ENCODE measurements at regions not wholly inside any gene's neighbourhood (a gene's known extent, or its start where the extent isn't known, plus 50 kb on each side); places are given as distances from the start of the nearest gene placed in this dataset.

- ATAC-seq (no peak), DNase-seq (ENCODE audit: low read depth, low spot score) (no peak)
- no peaks in the 10 kb centered on the region for H3K36me3 ChIP-seq (ENCODE audit: control insufficient read depth in 1 of 2, insufficient read depth in 2 of 2, low read length in 2 of 2)
- H3K9me2 ChIP-seq (ENCODE audit: insufficient read depth): no peaks in the 10 kb centered on the region
- H3K9ac ChIP-seq (ENCODE audit: low read length): no peak overlapping the region
- H3K79me2 ChIP-seq (ENCODE audit: insufficient read depth, low read length): no peaks in the 10 kb centered on the region
- ChIA-PET RAD21 (ENCODE audit: low non-redundant PET in 1 of 2, low total read pairs in 2 of 2, uncharacterized antibody in 2 of 2, unreplicated experiment in 2 of 2) (no interaction called here), CTCF (no interaction called here), POLR2A (no interaction called here)
- H4K20me1 ChIP-seq (ENCODE audit: insufficient read depth): no peaks in the 10 kb centered on the region
- no peak overlapping the region for H3K27ac ChIP-seq (ENCODE audit: low read depth, low read length)
- no peaks in the 10 kb centered on the region for H3K9me3 ChIP-seq (ENCODE audit: control insufficient read depth in 1 of 2, insufficient read depth in 1 of 2, low read depth in 1 of 2, low read length in 2 of 2)
- H3K4me1 ChIP-seq (ENCODE audit: control insufficient read depth in 1 of 2, insufficient read depth in 2 of 2, low read length in 2 of 2): no peaks in the 10 kb centered on the region
- no peak for TF ChIP-seq SRF (IDR thresholded peaks at IDR 0.05; ENCODE audit: low read depth)
- H3K4me2 ChIP-seq (ENCODE audit: low read length): no peak overlapping the region
- BruUV-seq (replicated peaks): no TSS peak
- no peak overlapping the region for H2AFZ ChIP-seq (ENCODE audit: low read depth, low read length, poor library complexity, severe bottlenecking)
- intact Hi-C loops (cut with micrococcal nuclease): loop anchor here (5.0 to 10.0 kb wide), 2 partner anchors 183 to 300 kb away; no protein-coding TSS in a partner anchor
- no peaks in the 10 kb centered on the region for H3K27me3 ChIP-seq (ENCODE audit: insufficient read depth, low read length)
- no peak overlapping the region for H3K4me3 ChIP-seq (replicated peaks in 1 of 2; ENCODE audit: low read depth in 1 of 2, low read length in 2 of 2)
Observed at GRCh38 chr5:122701640-122702523, 73.0 kb upstream of the SNX2 start.

DNA sequence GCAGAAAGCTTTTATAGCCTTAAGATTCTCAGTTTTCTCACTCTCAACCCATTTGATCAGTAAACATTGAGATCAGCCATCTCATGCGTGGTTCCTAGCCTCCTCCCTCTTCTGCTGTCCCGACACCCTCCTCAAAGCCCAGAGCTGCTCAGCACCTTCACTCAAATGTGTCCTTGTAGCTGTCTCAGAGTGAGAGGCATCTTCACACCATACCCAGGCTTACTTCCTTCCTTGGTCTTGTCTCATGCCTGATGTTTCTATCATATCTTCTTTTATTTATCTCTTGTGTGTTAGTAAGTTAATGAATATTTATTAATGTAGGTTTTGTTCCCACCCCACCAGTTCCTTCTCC, 72.4 kb upstream of the SNX2 start:
- H3K4me2 ChIP-seq (ENCODE audit: low read length): no peak overlapping the region
- no peaks in the 10 kb centered on the region for H3K79me2 ChIP-seq (ENCODE audit: insufficient read depth, low read length)
- no peak for DNase-seq (ENCODE audit: low read depth, low spot score)
- H4K20me1 ChIP-seq (ENCODE audit: insufficient read depth): no peaks in the 10 kb centered on the region
- no peak overlapping the region for H3K4me3 ChIP-seq (replicated peaks in 1 of 2; ENCODE audit: low read depth in 1 of 2, low read length in 2 of 2)
- no peaks in the 10 kb centered on the region for H3K36me3 ChIP-seq (ENCODE audit: control insufficient read depth in 1 of 2, insufficient read depth in 2 of 2, low read length in 2 of 2)
- H3K27me3 ChIP-seq (ENCODE audit: insufficient read depth, low read length): no peaks in the 10 kb centered on the region
- ChIA-PET RAD21 (ENCODE audit: low non-redundant PET in 1 of 2, low total read pairs in 2 of 2, uncharacterized antibody in 2 of 2, unreplicated experiment in 2 of 2) (no interaction called here), CTCF (interaction anchor here (3.0 kb wide), 1 partner anchor 11 kb away, joined by 11 read pairs; no protein-coding TSS in a partner anchor), POLR2A (no interaction called here)
- no peak overlapping the region for H3K27ac ChIP-seq (ENCODE audit: low read depth, low read length)
- H3K9me3 ChIP-seq (ENCODE audit: control insufficient read depth in 1 of 2, insufficient read depth in 1 of 2, low read depth in 1 of 2, low read length in 2 of 2): no peaks in the 10 kb centered on the region
- no peaks in the 10 kb centered on the region for H3K9me2 ChIP-seq (ENCODE audit: insufficient read depth)
- no peak for TF ChIP-seq SRF (IDR thresholded peaks at IDR 0.05; ENCODE audit: low read depth)
- TF ChIP-seq TCF7L2 (IDR thresholded peaks at IDR 0.05; ENCODE audit: borderline replicate concordance, extremely low read depth, insufficient read depth, insufficient read length): no peak
- no peak for TF ChIP-seq CEBPB (IDR thresholded peaks at IDR 0.05; ENCODE audit: low read depth)
- TF ChIP-seq, protein P1, sequence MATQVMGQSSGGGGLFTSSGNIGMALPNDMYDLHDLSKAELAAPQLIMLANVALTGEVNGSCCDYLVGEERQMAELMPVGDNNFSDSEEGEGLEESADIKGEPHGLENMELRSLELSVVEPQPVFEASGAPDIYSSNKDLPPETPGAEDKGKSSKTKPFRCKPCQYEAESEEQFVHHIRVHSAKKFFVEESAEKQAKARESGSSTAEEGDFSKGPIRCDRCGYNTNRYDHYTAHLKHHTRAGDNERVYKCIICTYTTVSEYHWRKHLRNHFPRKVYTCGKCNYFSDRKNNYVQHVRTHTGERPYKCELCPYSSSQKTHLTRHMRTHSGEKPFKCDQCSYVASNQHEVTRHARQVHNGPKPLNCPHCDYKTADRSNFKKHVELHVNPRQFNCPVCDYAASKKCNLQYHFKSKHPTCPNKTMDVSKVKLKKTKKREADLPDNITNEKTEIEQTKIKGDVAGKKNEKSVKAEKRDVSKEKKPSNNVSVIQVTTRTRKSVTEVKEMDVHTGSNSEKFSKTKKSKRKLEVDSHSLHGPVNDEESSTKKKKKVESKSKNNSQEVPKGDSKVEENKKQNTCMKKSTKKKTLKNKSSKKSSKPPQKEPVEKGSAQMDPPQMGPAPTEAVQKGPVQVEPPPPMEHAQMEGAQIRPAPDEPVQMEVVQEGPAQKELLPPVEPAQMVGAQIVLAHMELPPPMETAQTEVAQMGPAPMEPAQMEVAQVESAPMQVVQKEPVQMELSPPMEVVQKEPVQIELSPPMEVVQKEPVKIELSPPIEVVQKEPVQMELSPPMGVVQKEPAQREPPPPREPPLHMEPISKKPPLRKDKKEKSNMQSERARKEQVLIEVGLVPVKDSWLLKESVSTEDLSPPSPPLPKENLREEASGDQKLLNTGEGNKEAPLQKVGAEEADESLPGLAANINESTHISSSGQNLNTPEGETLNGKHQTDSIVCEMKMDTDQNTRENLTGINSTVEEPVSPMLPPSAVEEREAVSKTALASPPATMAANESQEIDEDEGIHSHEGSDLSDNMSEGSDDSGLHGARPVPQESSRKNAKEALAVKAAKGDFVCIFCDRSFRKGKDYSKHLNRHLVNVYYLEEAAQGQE (IDR thresholded peaks at IDR 0.05; ENCODE audit: low read depth): no peak
- no peak for TF ChIP-seq EGR1 (IDR thresholded peaks at IDR 0.05; ENCODE audit: low read depth)
- no peak for TF ChIP-seq SP1 (IDR thresholded peaks at IDR 0.05; ENCODE audit: low read depth)
- TF ChIP-seq, protein P2, sequence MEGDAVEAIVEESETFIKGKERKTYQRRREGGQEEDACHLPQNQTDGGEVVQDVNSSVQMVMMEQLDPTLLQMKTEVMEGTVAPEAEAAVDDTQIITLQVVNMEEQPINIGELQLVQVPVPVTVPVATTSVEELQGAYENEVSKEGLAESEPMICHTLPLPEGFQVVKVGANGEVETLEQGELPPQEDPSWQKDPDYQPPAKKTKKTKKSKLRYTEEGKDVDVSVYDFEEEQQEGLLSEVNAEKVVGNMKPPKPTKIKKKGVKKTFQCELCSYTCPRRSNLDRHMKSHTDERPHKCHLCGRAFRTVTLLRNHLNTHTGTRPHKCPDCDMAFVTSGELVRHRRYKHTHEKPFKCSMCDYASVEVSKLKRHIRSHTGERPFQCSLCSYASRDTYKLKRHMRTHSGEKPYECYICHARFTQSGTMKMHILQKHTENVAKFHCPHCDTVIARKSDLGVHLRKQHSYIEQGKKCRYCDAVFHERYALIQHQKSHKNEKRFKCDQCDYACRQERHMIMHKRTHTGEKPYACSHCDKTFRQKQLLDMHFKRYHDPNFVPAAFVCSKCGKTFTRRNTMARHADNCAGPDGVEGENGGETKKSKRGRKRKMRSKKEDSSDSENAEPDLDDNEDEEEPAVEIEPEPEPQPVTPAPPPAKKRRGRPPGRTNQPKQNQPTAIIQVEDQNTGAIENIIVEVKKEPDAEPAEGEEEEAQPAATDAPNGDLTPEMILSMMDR (IDR thresholded peaks at IDR 0.05 in 2 of 3, conservative IDR thresholded peaks at IDR 0.05 in 1 of 3; ENCODE audit: borderline replicate concordance in 1 of 3, insufficient read depth in 1 of 3, low read depth in 2 of 3, low read length in 2 of 3): no peak
- TF ChIP-seq SIN3A (IDR thresholded peaks at IDR 0.05; ENCODE audit: low read depth): no peak
- intact Hi-C loops (cut with micrococcal nuclease): loop anchor here (5.0 to 10.0 kb wide), 2 partner anchors 182 to 300 kb away; no protein-coding TSS in a partner anchor
- no TSS peak for BruUV-seq (replicated peaks)
- H3K4me1 ChIP-seq (ENCODE audit: control insufficient read depth in 1 of 2, insufficient read depth in 2 of 2, low read length in 2 of 2): no peaks in the 10 kb centered on the region
- no peak overlapping the region for H3K9ac ChIP-seq (ENCODE audit: low read length)
- no peak overlapping the region for H2AFZ ChIP-seq (ENCODE audit: low read depth, low read length, poor library complexity, severe bottlenecking)
- no peak for ATAC-seq
